ENCODE measurements at regions not wholly inside any gene's neighbourhood (a gene's known extent, or its start where the extent isn't known, plus 50 kb on each side); places are given as distances from the start of the nearest gene placed in this dataset.

GRCh38 chr6:81818901-81819361 lies 66.5 kb upstream of the TENT5A start:
- no peak overlapping the region for H3K4me3 ChIP-seq (ENCODE audit: low read depth, low read length)
- H3K9ac ChIP-seq (ENCODE audit: low read length), result no peak overlapping the region
- H3K27me3 ChIP-seq (ENCODE audit: control insufficient read depth, insufficient read depth, low read length), result no peaks in the 10 kb centered on the region
- no peaks in the 10 kb centered on the region for H3K36me3 ChIP-seq (ENCODE audit: control insufficient read depth, insufficient read depth, low read length)
- H3K27ac ChIP-seq (ENCODE audit: low read depth, low read length), result no peak overlapping the region
- H3K4me1 ChIP-seq (ENCODE audit: control insufficient read depth, insufficient read depth, low read length), result no peaks in the 10 kb centered on the region
- H3K9me3 ChIP-seq (ENCODE audit: control insufficient read depth, insufficient read depth, low read depth, low read length), result no peaks in the 10 kb centered on the region

GRCh38 chr6:81816380-81816779 lies 63.9 kb upstream of the TENT5A start:
- Histone ChIP-seq H3K9ac (ENCODE audit: low read length) (no peak overlapping the region), H3K36me3 (ENCODE audit: control insufficient read depth, insufficient read depth, low read length) (no peaks in the 10 kb centered on the region), H3K4me1 (ENCODE audit: control insufficient read depth, insufficient read depth, low read length) (no peaks in the 10 kb centered on the region), H3K9me3 (ENCODE audit: control insufficient read depth, insufficient read depth, low read depth, low read length) (no peaks in the 10 kb centered on the region), H3K27ac (ENCODE audit: low read depth, low read length) (no peak overlapping the region), H3K4me3 (ENCODE audit: low read depth, low read length) (no peak overlapping the region), H3K27me3 (ENCODE audit: control insufficient read depth, insufficient read depth, low read length) (no peaks in the 10 kb centered on the region)

DNA sequence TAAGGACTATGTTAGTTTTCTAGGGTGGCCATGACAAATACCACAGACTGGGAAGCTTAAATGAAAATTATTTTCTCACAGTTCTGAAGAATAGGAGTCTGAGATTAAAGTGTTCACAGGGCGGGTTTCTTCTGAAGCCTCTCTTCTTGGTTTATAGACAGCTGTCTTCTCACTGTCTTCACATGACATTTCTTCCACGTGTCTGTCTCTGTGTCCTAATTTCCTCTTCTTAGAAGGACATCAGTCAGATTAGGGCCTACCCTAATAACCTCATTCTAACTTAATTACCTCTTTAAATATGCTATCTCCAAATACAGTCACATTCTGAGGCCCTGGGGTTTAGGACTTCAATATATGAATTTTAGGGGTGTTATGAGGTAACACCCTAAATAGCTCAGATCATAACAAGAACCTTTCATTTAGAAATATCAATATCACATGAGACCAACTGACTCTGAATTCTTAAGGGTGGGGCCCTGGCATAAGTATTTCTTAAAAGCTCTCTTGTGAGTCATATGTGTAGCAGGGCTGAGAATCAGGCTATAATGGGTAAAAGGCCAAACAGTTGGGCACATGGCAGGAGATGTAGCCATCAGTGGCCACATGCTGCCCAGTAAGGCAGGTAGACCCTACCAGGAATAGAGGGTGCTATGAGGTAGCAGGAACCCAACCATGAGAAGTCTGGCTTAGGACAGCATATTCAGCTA lies 62.0 kb upstream of the TENT5A start:
- Histone ChIP-seq H3K36me3 (ENCODE audit: control insufficient read depth, insufficient read depth, low read length) (no peaks in the 10 kb centered on the region), H3K4me3 (ENCODE audit: low read depth, low read length) (no peak overlapping the region), H3K27me3 (ENCODE audit: control insufficient read depth, insufficient read depth, low read length) (no peaks in the 10 kb centered on the region), H3K9ac (ENCODE audit: low read length) (no peak overlapping the region), H3K4me1 (ENCODE audit: control insufficient read depth, insufficient read depth, low read length) (no peaks in the 10 kb centered on the region), H3K27ac (ENCODE audit: low read depth, low read length) (no peak overlapping the region), H3K9me3 (ENCODE audit: control insufficient read depth, insufficient read depth, low read depth, low read length) (no peaks in the 10 kb centered on the region)

DNA sequence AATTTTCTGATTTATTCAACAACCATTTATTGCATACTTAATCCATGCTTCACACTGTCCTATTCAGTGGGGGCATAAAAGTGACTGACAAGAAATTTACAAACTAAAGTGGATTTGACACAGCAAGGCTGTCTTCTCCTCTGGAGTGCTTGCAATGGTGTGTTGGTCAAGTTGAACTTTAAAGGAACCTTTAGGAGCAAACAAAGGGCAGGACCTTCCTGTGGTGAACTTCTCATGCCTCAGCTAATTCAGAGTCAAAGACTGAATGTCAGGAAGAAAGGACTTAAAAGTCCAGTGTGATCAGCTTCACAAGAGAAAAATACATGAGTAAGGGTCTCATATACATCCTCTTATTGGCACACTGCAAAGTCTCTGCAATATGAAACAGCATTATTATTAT lies 60.8 kb upstream of the TENT5A start:
- H3K9ac ChIP-seq (ENCODE audit: low read length), result no peak overlapping the region
- no peak overlapping the region for H3K27ac ChIP-seq (ENCODE audit: low read depth, low read length)
- H3K36me3 ChIP-seq (ENCODE audit: control insufficient read depth, insufficient read depth, low read length), result no peaks in the 10 kb centered on the region

DNA sequence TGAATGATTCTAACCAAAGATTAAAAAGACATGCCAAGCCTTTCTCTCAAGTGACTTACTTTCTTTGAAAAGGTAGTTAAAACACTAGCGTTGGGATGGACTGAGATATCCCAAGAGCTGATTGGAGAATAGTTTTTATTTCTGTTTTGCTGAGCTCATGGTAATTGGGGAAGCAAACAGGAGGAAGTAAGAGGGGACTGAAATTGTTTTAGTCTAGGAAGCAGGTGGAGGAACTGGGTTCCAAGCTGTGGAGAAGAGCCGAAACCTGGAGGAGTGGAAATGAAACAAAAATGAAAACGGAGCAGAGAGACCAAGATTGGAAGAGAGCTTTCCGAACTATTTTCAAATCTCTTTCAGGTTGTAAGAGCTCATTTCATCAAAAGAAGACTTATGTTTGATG lies 59.9 kb upstream of the TENT5A start:
- Histone ChIP-seq H3K36me3 (ENCODE audit: control insufficient read depth, insufficient read depth, low read length) (no peaks in the 10 kb centered on the region), H3K4me1 (ENCODE audit: control insufficient read depth, insufficient read depth, low read length) (no peaks in the 10 kb centered on the region), H3K4me3 (ENCODE audit: low read depth, low read length) (no peak overlapping the region), H3K9me3 (ENCODE audit: control insufficient read depth, insufficient read depth, low read depth, low read length) (no peaks in the 10 kb centered on the region), H3K27ac (ENCODE audit: low read depth, low read length) (no peak overlapping the region), H3K27me3 (ENCODE audit: control insufficient read depth, insufficient read depth, low read length) (no peaks in the 10 kb centered on the region), H3K9ac (ENCODE audit: low read length) (no peak overlapping the region)

More for the DNA sequence above, 60.8 kb upstream of the TENT5A start:
- Histone ChIP-seq H3K4me1 (ENCODE audit: control insufficient read depth, insufficient read depth, low read length) (no peaks in the 10 kb centered on the region), H3K27me3 (ENCODE audit: control insufficient read depth, insufficient read depth, low read length) (no peaks in the 10 kb centered on the region), H3K9me3 (ENCODE audit: control insufficient read depth, insufficient read depth, low read depth, low read length) (no peaks in the 10 kb centered on the region), H3K4me3 (ENCODE audit: low read depth, low read length) (no peak overlapping the region)

DNA sequence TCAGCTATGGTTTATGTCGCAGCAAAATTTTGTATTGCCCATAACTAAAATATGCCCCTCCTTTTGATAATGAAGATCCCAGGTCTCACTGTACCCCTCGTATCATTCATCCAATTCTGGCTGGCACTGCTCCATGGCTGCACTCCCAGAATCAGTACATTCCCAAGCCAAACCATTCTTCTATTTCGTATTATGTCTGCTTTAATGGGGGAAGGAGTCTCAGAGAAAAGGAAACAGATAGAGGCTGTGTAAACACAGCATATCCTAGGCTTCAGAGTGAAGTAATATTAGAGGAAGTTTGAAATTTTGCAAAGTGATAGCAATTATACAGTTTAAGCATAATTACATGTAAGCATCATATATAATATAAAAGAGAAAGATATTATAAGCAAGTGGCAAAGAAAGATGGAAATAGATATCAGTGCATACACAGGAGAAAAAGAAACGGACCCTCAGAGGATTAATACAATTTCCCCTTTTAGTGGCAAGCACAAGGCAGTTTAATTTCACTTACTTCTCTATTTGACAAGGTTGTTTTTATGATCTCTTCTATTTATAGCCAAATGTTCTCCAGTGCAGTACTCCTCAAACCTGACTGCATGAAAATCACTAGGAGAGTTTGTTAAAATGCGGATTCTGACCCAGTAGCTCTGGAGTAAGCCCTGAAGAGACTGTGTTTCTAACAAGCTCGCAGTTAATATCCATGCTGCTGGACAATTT lies 56.5 kb upstream of the TENT5A start:
- H3K4me3 ChIP-seq (ENCODE audit: low read depth, low read length), result no peak overlapping the region
- H3K4me1 ChIP-seq (ENCODE audit: control insufficient read depth, insufficient read depth, low read length), result no peaks in the 10 kb centered on the region
- H3K9ac ChIP-seq (ENCODE audit: low read length), result no peak overlapping the region
- H3K36me3 ChIP-seq (ENCODE audit: control insufficient read depth, insufficient read depth, low read length), result no peaks in the 10 kb centered on the region
- no peaks in the 10 kb centered on the region for H3K9me3 ChIP-seq (ENCODE audit: control insufficient read depth, insufficient read depth, low read depth, low read length)
- H3K27ac ChIP-seq (ENCODE audit: low read depth, low read length), result no peak overlapping the region
- H3K27me3 ChIP-seq (ENCODE audit: control insufficient read depth, insufficient read depth, low read length), result no peaks in the 10 kb centered on the region

DNA sequence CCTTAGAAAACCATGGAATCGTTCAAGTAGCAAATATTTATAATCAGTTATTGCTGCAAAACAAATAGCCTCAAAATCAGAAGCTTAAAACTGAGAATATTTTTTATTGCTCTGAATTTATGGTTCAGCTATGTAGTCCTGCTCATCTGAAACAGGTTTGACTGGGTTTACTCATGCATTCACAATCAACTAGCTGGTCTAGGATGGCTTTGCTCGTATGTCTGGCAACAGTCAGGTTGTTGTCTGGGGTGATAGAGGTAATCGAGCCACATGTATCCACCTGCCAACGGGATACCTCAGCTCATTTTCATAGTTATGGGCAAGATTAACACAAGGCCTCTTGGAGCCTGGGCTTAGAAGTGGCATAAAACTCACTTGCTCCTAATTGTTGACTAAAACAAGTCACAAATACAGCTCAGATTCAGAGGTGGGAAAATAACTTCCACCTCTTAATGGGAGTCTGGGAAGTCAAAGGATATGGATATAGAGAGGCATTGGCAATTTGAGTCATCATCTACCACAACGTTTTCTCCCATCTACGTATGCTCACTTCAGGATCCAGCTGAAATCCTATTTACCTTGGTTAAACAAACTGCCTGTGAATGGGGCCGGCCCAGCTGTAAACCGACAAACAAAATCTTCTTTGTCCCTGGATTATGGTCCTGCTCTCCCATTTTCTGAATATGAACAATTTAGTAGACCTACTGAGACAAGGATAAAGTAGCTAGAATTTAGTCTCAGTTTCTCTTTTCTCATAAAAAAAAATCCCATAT lies 54.5 kb upstream of the TENT5A start:
- H3K4me1 ChIP-seq (ENCODE audit: control insufficient read depth, insufficient read depth, low read length), result no peaks in the 10 kb centered on the region
- H3K9me3 ChIP-seq (ENCODE audit: control insufficient read depth, insufficient read depth, low read depth, low read length), result no peaks in the 10 kb centered on the region
- H3K4me3 ChIP-seq (ENCODE audit: low read depth, low read length), result no peak overlapping the region
- no peaks in the 10 kb centered on the region for H3K27me3 ChIP-seq (ENCODE audit: control insufficient read depth, insufficient read depth, low read length)
- no peak overlapping the region for H3K27ac ChIP-seq (ENCODE audit: low read depth, low read length)
- no peaks in the 10 kb centered on the region for H3K36me3 ChIP-seq (ENCODE audit: control insufficient read depth, insufficient read depth, low read length)
- H3K9ac ChIP-seq (ENCODE audit: low read length), result no peak overlapping the region

DNA sequence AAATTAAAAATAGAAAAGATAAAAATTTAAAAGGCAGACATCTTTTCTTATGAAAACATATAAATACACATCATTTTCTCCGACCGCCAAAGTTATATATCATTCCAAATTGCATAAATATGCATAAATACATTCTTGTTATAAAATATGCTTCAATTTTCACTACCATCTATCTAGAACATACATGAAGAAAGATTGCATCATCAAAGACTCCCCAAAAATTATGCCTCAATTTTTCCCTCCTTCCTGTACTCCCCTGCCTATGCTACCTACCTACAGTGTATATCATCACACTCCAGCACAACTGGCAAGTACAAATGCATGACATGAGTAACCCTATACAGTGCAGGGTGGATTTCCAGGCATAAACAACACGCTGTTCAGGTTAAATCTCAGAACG lies 49.9 kb upstream of the TENT5A start:
- Histone ChIP-seq H3K9ac (ENCODE audit: low read length) (no peak overlapping the region), H3K27me3 (ENCODE audit: control insufficient read depth, insufficient read depth, low read length) (no peaks in the 10 kb centered on the region), H3K36me3 (ENCODE audit: control insufficient read depth, insufficient read depth, low read length) (no peaks in the 10 kb centered on the region), H3K4me1 (ENCODE audit: control insufficient read depth, insufficient read depth, low read length) (no peaks in the 10 kb centered on the region), H3K27ac (ENCODE audit: low read depth, low read length) (no peak overlapping the region), H3K9me3 (ENCODE audit: control insufficient read depth, insufficient read depth, low read depth, low read length) (no peaks in the 10 kb centered on the region), H3K4me3 (ENCODE audit: low read depth, low read length) (no peak overlapping the region)
